H1 (cell line): ENCODE measurements at regions not wholly inside any gene's neighbourhood (a gene's known extent, or its start where the extent isn't known, plus 50 kb on each side); places are given as distances from the start of the nearest gene placed in this dataset.

ENCODE experiments used
- CTCF ChIA-PET: fragments of 300-600 bp; sonication (Branson Sonifier 250); formaldehyde crosslinking; loops from one replicate; lab custom pipeline; 2021; ENCODE audit not compliant: partially characterized antibody; lab: Charles Lee
- POLR2A ChIA-PET: fragments of 300-600 bp; sonication (Branson Sonifier 250); formaldehyde crosslinking; loops from one replicate; lab custom pipeline; 2021; ENCODE audit warnings: inconsistent platforms; ENCODE audit not compliant: partially characterized antibody; lab: Charles Lee
- DNase-seq, 2 experiments: peaks; one replicate each; pipeline versions ENCODE4 v3.0.0 to v3.0.0-alpha.2; 2010 to 2022; ENCODE audit warnings: low spot score in 2 of 2, low read depth in 1 of 2, mixed read lengths in 1 of 2
- FAIRE-seq: peaks from 2 replicates; lab custom pipeline; 2011; peaks lifted over from hg19 to GRCh38; lab: Jason Lieb, UNC
- H2AFZ ChIP-seq: 2 replicates; pipeline ENCODE4 v1.8.1; 2012; ENCODE audit warnings: low read length, inconsistent platforms
- H2AK5ac ChIP-seq: 2 replicates; pipeline ENCODE4 v1.6.1; 2013; ENCODE audit warnings: low read depth, low read length
- H2BK120ac ChIP-seq: replicated peaks from 2 replicates; pipeline ENCODE3; 2013; ENCODE audit warnings: low read depth, low read length, inconsistent platforms
- H2BK12ac ChIP-seq: 2 replicates; pipeline ENCODE4 v1.6.1; 2013; ENCODE audit warnings: low read depth, low read length
- H2BK15ac ChIP-seq: 2 replicates; pipeline ENCODE4 v1.6.1; 2013; ENCODE audit warnings: low read length
- H2BK20ac ChIP-seq: 2 replicates; pipeline ENCODE4 v1.6.1; 2013; ENCODE audit warnings: low read length
- H2BK5ac ChIP-seq: 2 replicates; pipeline ENCODE4 v1.6.1; 2013; ENCODE audit warnings: low read depth, low read length
- H3K14ac ChIP-seq: 2 replicates; pipeline ENCODE4 v1.6.1; 2013; ENCODE audit warnings: inconsistent platforms; ENCODE audit not compliant: insufficient read length
- H3K18ac ChIP-seq: 2 replicates; pipeline ENCODE4 v1.6.1; 2013; ENCODE audit warnings: low read length; ENCODE audit errors: extremely low read depth
- H3K23ac ChIP-seq: 2 replicates; pipeline ENCODE4 v1.6.1; 2013; ENCODE audit warnings: inconsistent platforms; ENCODE audit not compliant: insufficient read length
- H3K23me2 ChIP-seq: 2 replicates; pipeline ENCODE4 v1.6.1; 2013; ENCODE audit warnings: low read depth, low read length
- H3K27ac ChIP-seq: 2 replicates; pipeline ENCODE4 v1.6.1; 2011; ENCODE audit warnings: low read depth, low read length, inconsistent platforms
- H3K27me3 ChIP-seq, 4 experiments: replicated peaks in 1 of 4; 1 replicate in 1 of 4; 2 replicates in 3 of 4; pipeline versions ENCODE4 v1.6.1 to v1.8.1; 2011 to 2013; ENCODE audit warnings: low read length in 3 of 4, mild to moderate bottlenecking in 3 of 4, inconsistent platforms in 2 of 4, mixed read lengths in 2 of 4, moderate library complexity in 1 of 4; ENCODE audit not compliant: control insufficient read depth in 3 of 4, insufficient read depth in 3 of 4; ENCODE audit errors: extremely low read depth in 1 of 4
- H3K36me3 ChIP-seq, 4 experiments: 2 replicates each; pipeline versions ENCODE4 v1.6.1 to v1.8.1; 2011 to 2013; ENCODE audit warnings: mild to moderate bottlenecking in 4 of 4, low read length in 3 of 4, moderate library complexity in 2 of 4, control low read depth in 1 of 4, inconsistent platforms in 1 of 4; ENCODE audit not compliant: insufficient read depth in 4 of 4, control insufficient read depth in 2 of 4
- H3K4ac ChIP-seq: replicated peaks from 2 replicates; pipeline ENCODE3; 2013; ENCODE audit warnings: low read length, low read depth, mixed read lengths, inconsistent platforms; ENCODE audit not compliant: insufficient read length
- H3K4me1 ChIP-seq, 4 experiments: replicated peaks in 1 of 4; 1 replicate in 1 of 4; 2 replicates in 3 of 4; pipeline versions ENCODE4 v1.6.1 to v1.8.1; 2011 to 2013; ENCODE audit warnings: low read length in 3 of 4, inconsistent platforms in 2 of 4, mixed read lengths in 1 of 4; ENCODE audit not compliant: insufficient read depth in 4 of 4, control insufficient read depth in 3 of 4
- H3K4me2 ChIP-seq, 2 experiments: 2 replicates each; pipeline versions ENCODE4 v1.6.1 to v1.8.1; 2011 to 2013; ENCODE audit warnings: low read depth in 2 of 2, low read length in 2 of 2, control low read depth in 1 of 2, inconsistent platforms in 1 of 2, mild to moderate bottlenecking in 1 of 2; ENCODE audit not compliant: insufficient read depth in 1 of 2
- H3K4me3 ChIP-seq, 4 experiments: fragments of 200-600, 300-600 bp in 1 of 4; sonication (generic), shearing (Covaris generic), sonication (Bioruptor Twin) in 1 of 4; 2 replicates each; pipeline versions ENCODE4 v1.5.1 to v1.8.1; 2011 to 2016; ENCODE audit warnings: low read length in 4 of 4, low read depth in 3 of 4, control low read depth in 2 of 4, inconsistent platforms in 2 of 4, mild to moderate bottlenecking in 2 of 4, mixed read lengths in 1 of 4, moderate library complexity in 1 of 4; ENCODE audit not compliant: insufficient read depth in 2 of 4; ENCODE audit errors: extremely low read depth in 1 of 4
- H3K56ac ChIP-seq: replicated peaks from 2 replicates; pipeline ENCODE3; 2013; ENCODE audit warnings: low read depth, mild to moderate bottlenecking, mixed read lengths, low read length, inconsistent platforms; ENCODE audit not compliant: insufficient read length
- H3K79me1 ChIP-seq: 2 replicates; pipeline ENCODE4 v1.6.1; 2013; ENCODE audit warnings: low read depth, low read length, control low read depth
- H3K79me2 ChIP-seq, 2 experiments: 2 replicates each; pipeline versions ENCODE4 v1.6.1 to v1.8.1; 2012 to 2013; ENCODE audit warnings: low read length in 2 of 2, mild to moderate bottlenecking in 2 of 2, inconsistent platforms in 1 of 2; ENCODE audit not compliant: insufficient read depth in 2 of 2, control insufficient read depth in 1 of 2
- H3K9ac ChIP-seq, 4 experiments: replicated peaks in 1 of 4; 1 replicate in 1 of 4; 2 replicates in 3 of 4; pipeline versions ENCODE4 v1.6.1 to v1.8.1; 2011 to 2013; ENCODE audit warnings: low read depth in 3 of 4, low read length in 3 of 4, control low read depth in 2 of 4, mild to moderate bottlenecking in 2 of 4, moderate library complexity in 2 of 4, inconsistent platforms in 1 of 4; ENCODE audit errors: extremely low read depth in 1 of 4
- H3K9me3 ChIP-seq, 2 experiments: 2 replicates each; pipeline versions ENCODE4 v1.6.1 to v1.8.1; 2012 to 2013; ENCODE audit warnings: mild to moderate bottlenecking in 2 of 2, moderate library complexity in 2 of 2, control low read depth in 1 of 2, inconsistent platforms in 1 of 2, low read depth in 1 of 2, low read length in 1 of 2, mixed read lengths in 1 of 2; ENCODE audit not compliant: insufficient read depth in 2 of 2
- H4K20me1 ChIP-seq, 2 experiments: replicated peaks in 1 of 2; 2 replicates each; pipeline versions ENCODE3 to v1.8.1; 2011 to 2013; ENCODE audit warnings: inconsistent platforms in 2 of 2, low read length in 2 of 2, mild to moderate bottlenecking in 1 of 2; ENCODE audit not compliant: insufficient read depth in 2 of 2, control insufficient read depth in 1 of 2
- H4K5ac ChIP-seq: 2 replicates; pipeline ENCODE4 v1.6.1; 2013; ENCODE audit warnings: low read length, low read depth, mixed read lengths, inconsistent platforms; ENCODE audit not compliant: insufficient read length
- H4K8ac ChIP-seq: 2 replicates; pipeline ENCODE4 v1.8.0; 2013; ENCODE audit warnings: mild to moderate bottlenecking, moderate library complexity, low read length, inconsistent platforms; ENCODE audit not compliant: insufficient read depth; ENCODE audit errors: extremely low read depth
- H4K91ac ChIP-seq: replicated peaks from 2 replicates; pipeline ENCODE3; 2013; ENCODE audit warnings: low read length, mixed read lengths, inconsistent platforms; ENCODE audit not compliant: insufficient read length
- RBBP5 ChIP-seq: IDR thresholded peaks from 2 replicates; pipeline ENCODE4 v1.7.1; 2012; ENCODE audit warnings: low read depth, mild to moderate bottlenecking, inconsistent platforms, low read length, moderate library complexity, borderline replicate concordance
- WGBS, 2 experiments: shearing (Covaris generic) in 1 of 2; methylation state at CpG; one replicate each; pipeline versions ENCODE4 v1.1.6 to v1.1.7; 2013 to 2015; ENCODE audit warnings: low lambda C conversion rate in 2 of 2, mixed read lengths in 2 of 2, inconsistent platforms in 1 of 2, low coverage in 1 of 2, missing lambda C conversion rate in 1 of 2; ENCODE audit not compliant: insufficient replicate concordance in 2 of 2, insufficient coverage in 1 of 2, insufficient read length in 1 of 2; ENCODE audit errors: extremely low coverage in 1 of 2, missing lambda C conversion rate in 1 of 2; 5-methylcytosine and 5-hydroxymethylcytosine counted together

DNA sequence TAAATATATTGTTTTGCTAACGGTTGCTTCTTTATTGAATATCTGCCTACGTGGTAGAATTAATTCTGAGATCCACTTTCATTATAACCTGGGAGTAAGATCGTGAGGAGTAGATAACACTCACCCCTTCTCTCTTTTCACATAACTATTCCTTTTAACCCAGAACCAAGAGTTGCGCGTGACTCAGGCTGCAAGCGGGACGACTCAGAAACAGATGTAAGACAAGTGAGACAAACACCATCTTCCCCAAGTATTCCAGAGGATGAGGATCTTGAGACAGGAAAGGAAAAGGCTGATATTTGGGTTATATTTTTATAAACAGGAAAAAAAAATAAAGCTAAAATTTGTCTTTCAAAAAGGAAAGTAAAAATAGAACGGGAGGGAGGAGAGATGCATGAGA, 318.8 kb upstream of the NOCT start:
- H3K4ac ChIP-seq, result no peak overlapping the region
- FAIRE-seq, result no peak
- no peak for TF ChIP-seq RBBP5

More for the DNA sequence above, 318.8 kb upstream of the NOCT start:
- no peak overlapping the region for H3K4me2 ChIP-seq
- H3K4me3 ChIP-seq, result no peak overlapping the region
- H2BK15ac ChIP-seq, result no peak overlapping the region
- no peak overlapping the region for H3K18ac ChIP-seq
- peaks cover 0 to 8% (median 1%) of the 10 kb centered on the region in 4 experiments; a peak in 4 of 7 replicates for H3K4me1 ChIP-seq
- 0 out of 2 replicates have a peak overlapping the region, but pooled peaks have one; percentile 6 for H2AFZ ChIP-seq
- no peak overlapping the region for H2BK20ac ChIP-seq
- H4K5ac ChIP-seq, result no peak overlapping the region
- no peak overlapping the region for H4K91ac ChIP-seq
- no peak overlapping the region for H2BK12ac ChIP-seq
- H3K23ac ChIP-seq, result no peak overlapping the region
- H3K79me1 ChIP-seq, result no peaks in the 10 kb centered on the region
- H3K27me3 ChIP-seq, result no peaks in the 10 kb centered on the region
- no peak overlapping the region for H2BK5ac ChIP-seq
- 71% methylated on average over 8 of the region's 8 CpGs; no CpG with 5 or more reads in 1 of the 2 experiments for WGBS, 2 experiments
- no peak overlapping the region for H3K14ac ChIP-seq
- no peak overlapping the region for H2AK5ac ChIP-seq
- no peaks in the 10 kb centered on the region for H3K36me3 ChIP-seq
- no peak overlapping the region for H3K9ac ChIP-seq
- H4K20me1 ChIP-seq, result no peaks in the 10 kb centered on the region
- ChIA-PET CTCF (interaction anchor here (0.6 to 1.2 kb wide), 3 partner anchors 8 to 149 kb away, joined by 3 to 5 read pairs (median 4); no protein-coding TSS in a partner anchor), POLR2A (interaction anchor here (0.7 kb wide), 1 partner anchor 1523 kb away, joined by 5 read pairs; no protein-coding TSS in a partner anchor)
- no peaks in the 10 kb centered on the region for H3K9me3 ChIP-seq
- DNase-seq, result no peak
- H3K56ac ChIP-seq, result no peak overlapping the region
- no peaks in the 10 kb centered on the region for H3K23me2 ChIP-seq
- H3K79me2 ChIP-seq, result no peaks in the 10 kb centered on the region
- H2BK120ac ChIP-seq, result no peak overlapping the region
- no peak overlapping the region for H3K27ac ChIP-seq
- no peak overlapping the region for H4K8ac ChIP-seq
